GM21529 (cell line): ENCODE measurements at regions not wholly inside any gene's neighbourhood (a gene's known extent, or its start where the extent isn't known, plus 50 kb on each side); places are given as distances from the start of the nearest gene placed in this dataset.

Experiments
- ATAC-seq: cut with Tn5 transposase; IDR thresholded peaks from one replicate; pipeline ENCODE4 v1.9.1; 2021; ENCODE audit not compliant: unreplicated experiment

- no peak for ATAC-seq
Measured at GRCh38 chr6:156107624-156108101, 652.0 kb upstream of the NOX3 start.

GRCh38 chr6:156102129-156102528 lies 646.5 kb upstream of the NOX3 start:
- ATAC-seq = no peak

GRCh38 chr6:156098839-156099238 lies 643.2 kb upstream of the NOX3 start:
- no peak for ATAC-seq

- ATAC-seq = no peak
Measured at GRCh38 chr6:156087487-156087886, 631.8 kb upstream of the NOX3 start.

- ATAC-seq = no peak
Measured at GRCh38 chr6:156082012-156082411, 626.4 kb upstream of the NOX3 start.

GRCh38 chr6:156080371-156080770 lies 624.7 kb upstream of the NOX3 start:
- ATAC-seq = no peak

GRCh38 chr6:156068881-156069280 lies 613.2 kb upstream of the NOX3 start:
- no peak for ATAC-seq

GRCh38 chr6:156065849-156066248 lies 610.2 kb upstream of the NOX3 start:
- no peak for ATAC-seq

GRCh38 chr6:156062091-156062563 lies 606.5 kb upstream of the NOX3 start:
- ATAC-seq = no peak

- no peak for ATAC-seq
Measured at GRCh38 chr6:156061465-156061864, 605.8 kb upstream of the NOX3 start.

GRCh38 chr6:156060013-156060412 lies 604.4 kb upstream of the NOX3 start:
- ATAC-seq = no peak

GRCh38 chr6:156058356-156058755 lies 602.7 kb upstream of the NOX3 start:
- no peak for ATAC-seq

- no peak for ATAC-seq
Measured at GRCh38 chr6:156057869-156058268, 602.2 kb upstream of the NOX3 start.

- ATAC-seq = no peak
Measured at GRCh38 chr6:156056085-156056484, 600.4 kb upstream of the NOX3 start.

- no peak for ATAC-seq
Measured at GRCh38 chr6:156053626-156054025, 598.0 kb upstream of the NOX3 start.

GRCh38 chr6:156046841-156047449 lies 591.3 kb upstream of the NOX3 start:
- ATAC-seq = no peak

- ATAC-seq = no peak
Measured at GRCh38 chr6:156046268-156046665, 590.6 kb upstream of the NOX3 start.

- ATAC-seq = no peak
Measured at GRCh38 chr6:156045401-156046267, 590.0 kb upstream of the NOX3 start.

GRCh38 chr6:156033598-156033997 lies 578.0 kb upstream of the NOX3 start:
- no peak for ATAC-seq

- no peak for ATAC-seq
Measured at GRCh38 chr6:156031516-156031915, 575.9 kb upstream of the NOX3 start.

- ATAC-seq = no peak
Measured at GRCh38 chr6:156030053-156030452, 574.4 kb upstream of the NOX3 start.

GRCh38 chr6:156029286-156029985 lies 573.8 kb upstream of the NOX3 start:
- ATAC-seq = no peak
